Caco-2 (cell line): ENCODE measurements at regions not wholly inside any gene's neighbourhood (a gene's known extent, or its start where the extent isn't known, plus 50 kb on each side); places are given as distances from the start of the nearest gene placed in this dataset.

ENCODE experiments used
- BruUV-seq: library from RNA; stranded (reverse); fragments of 400-500 nt; replicated peaks from 2 replicates; lab custom pipeline; 2021; lab: Mats Ljungman, UMichigan
- CTCF ChIA-PET: fragments of 300-600 bp; sonication (Branson Sonifier 250); formaldehyde crosslinking; loops from one replicate; lab custom pipeline; 2022; ENCODE audit warnings: antibody characterized with exemption; lab: Charles Lee
- POLR2A ChIA-PET: fragments of 300-600 bp; sonication (Branson Sonifier 250); formaldehyde crosslinking; loops from one replicate; lab custom pipeline; 2022; ENCODE audit warnings: antibody characterized with exemption; lab: Charles Lee
- DNase-seq, 2 experiments: peaks; one replicate each; pipeline versions ENCODE4 v3.0.0 to v3.0.0-alpha.2; 2020 to 2022
- H3K27me3 ChIP-seq: replicated peaks from 2 replicates; pipeline ENCODE4 v1.6.0; 2011; ENCODE audit warnings: low read length; ENCODE audit not compliant: control insufficient read depth, insufficient read depth
- H3K36me3 ChIP-seq: 2 replicates; pipeline ENCODE4 v1.5.1; 2011; ENCODE audit warnings: low read length; ENCODE audit not compliant: control insufficient read depth, insufficient read depth
- H3K4me1 ChIP-seq: fragments of 250-450 bp; sonication (Bioruptor Pico); 2 replicates; pipeline ENCODE4 v1.5.1; 2020; ENCODE audit warnings: mild to moderate bottlenecking
- H3K4me3 ChIP-seq: 2 replicates; pipeline ENCODE4 v1.5.1; 2011; ENCODE audit warnings: low read depth, mild to moderate bottlenecking, control low read depth, low read length
- H3K9me3 ChIP-seq: fragments of 250-450 bp; sonication (Bioruptor Pico); 2 replicates; pipeline ENCODE4 v1.5.1; 2020; ENCODE audit warnings: mild to moderate bottlenecking, moderate library complexity
- H3K27ac Mint-ChIP-seq: one replicate; pipeline ENCODE4 v1.8.0; 2022; ENCODE audit warnings: mixed read lengths; ENCODE audit not compliant: unreplicated experiment
- H3K27me3 Mint-ChIP-seq: one replicate; pipeline ENCODE4 v1.8.0; 2022; ENCODE audit warnings: mixed read lengths; ENCODE audit not compliant: insufficient read depth, unreplicated experiment
- H3K36me3 Mint-ChIP-seq: one replicate; pipeline ENCODE4 v1.8.0; 2022; ENCODE audit warnings: mild to moderate bottlenecking, mixed read lengths; ENCODE audit not compliant: insufficient read depth, unreplicated experiment
- H3K4me1 Mint-ChIP-seq: one replicate; pipeline ENCODE4 v1.8.0; 2022; ENCODE audit warnings: low read depth, mixed read lengths; ENCODE audit not compliant: unreplicated experiment
- H3K4me3 Mint-ChIP-seq: one replicate; pipeline ENCODE4 v1.8.0; 2022; ENCODE audit warnings: mild to moderate bottlenecking, moderate library complexity, mixed read lengths; ENCODE audit not compliant: unreplicated experiment
- H3K9me3 Mint-ChIP-seq: one replicate; pipeline ENCODE4 v1.8.0; 2022; ENCODE audit warnings: mixed read lengths; ENCODE audit not compliant: unreplicated experiment
- intact Hi-C: fragments of 100-400 bp; cut with micrococcal nuclease; formaldehyde crosslinking; loops from one replicate; pipeline ENCODE4 v1.10.0; 2022; ENCODE audit not compliant: unreplicated experiment
- TF ChIP-seq, protein P1 (sequence below), 2 experiments: fragments of 200-600 bp in 1 of 2; IDR thresholded peaks; 1 replicate in 1 of 2; 2 replicates in 1 of 2; pipeline versions ENCODE4 v1.5.1 to v1.8.0; 2011 to 2022; ENCODE audit warnings: antibody characterized with exemption in 1 of 2, control low read depth in 1 of 2, inconsistent platforms in 1 of 2, low read depth in 1 of 2, low read length in 1 of 2, mild to moderate bottlenecking in 1 of 2, moderate library complexity in 1 of 2; ENCODE audit not compliant: insufficient read depth in 1 of 2, severe bottlenecking in 1 of 2, unreplicated experiment in 1 of 2

DNA sequence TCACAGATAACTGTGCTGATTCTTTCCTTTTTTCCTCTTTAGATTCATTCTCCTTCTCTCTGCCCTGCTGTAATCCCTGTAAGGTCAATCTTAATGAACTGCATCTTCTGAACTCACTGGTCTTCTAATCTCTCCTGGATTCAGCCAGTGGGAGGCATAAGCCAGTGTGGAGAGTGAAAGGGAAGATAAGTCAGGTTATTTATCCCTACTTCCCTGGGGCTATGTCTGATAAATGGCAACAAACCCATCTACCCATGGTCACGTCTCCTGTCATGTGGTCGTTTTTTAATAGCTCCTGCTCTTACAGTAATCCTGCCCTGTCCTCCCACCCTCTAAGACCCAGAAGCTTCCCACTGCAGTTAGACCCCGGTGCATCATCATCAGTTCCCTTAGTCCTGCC, 199.6 kb upstream of the NAALADL2 start:
- Histone ChIP-seq H3K27me3 (no peaks in the 10 kb centered on the region), H3K36me3 (no peaks in the 10 kb centered on the region), H3K4me1 (no peaks in the 10 kb centered on the region), H3K9me3 (no peaks in the 10 kb centered on the region), H3K4me3 (no peak overlapping the region)
- ChIA-PET CTCF (no interaction called here), POLR2A (no interaction called here)
- H3K27ac Mint-ChIP-seq, result no peak overlapping the region
- no peaks in the 10 kb centered on the region for H3K9me3 Mint-ChIP-seq
- H3K4me1 Mint-ChIP-seq, result no peaks in the 10 kb centered on the region
- intact Hi-C loops, result no loop called here
- no peak for DNase-seq
- TF ChIP-seq, protein P1, sequence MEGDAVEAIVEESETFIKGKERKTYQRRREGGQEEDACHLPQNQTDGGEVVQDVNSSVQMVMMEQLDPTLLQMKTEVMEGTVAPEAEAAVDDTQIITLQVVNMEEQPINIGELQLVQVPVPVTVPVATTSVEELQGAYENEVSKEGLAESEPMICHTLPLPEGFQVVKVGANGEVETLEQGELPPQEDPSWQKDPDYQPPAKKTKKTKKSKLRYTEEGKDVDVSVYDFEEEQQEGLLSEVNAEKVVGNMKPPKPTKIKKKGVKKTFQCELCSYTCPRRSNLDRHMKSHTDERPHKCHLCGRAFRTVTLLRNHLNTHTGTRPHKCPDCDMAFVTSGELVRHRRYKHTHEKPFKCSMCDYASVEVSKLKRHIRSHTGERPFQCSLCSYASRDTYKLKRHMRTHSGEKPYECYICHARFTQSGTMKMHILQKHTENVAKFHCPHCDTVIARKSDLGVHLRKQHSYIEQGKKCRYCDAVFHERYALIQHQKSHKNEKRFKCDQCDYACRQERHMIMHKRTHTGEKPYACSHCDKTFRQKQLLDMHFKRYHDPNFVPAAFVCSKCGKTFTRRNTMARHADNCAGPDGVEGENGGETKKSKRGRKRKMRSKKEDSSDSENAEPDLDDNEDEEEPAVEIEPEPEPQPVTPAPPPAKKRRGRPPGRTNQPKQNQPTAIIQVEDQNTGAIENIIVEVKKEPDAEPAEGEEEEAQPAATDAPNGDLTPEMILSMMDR (IDR thresholded peaks at IDR 0.05; ENCODE audit: insufficient read depth in 1 of 2, low read depth in 1 of 2, low read length in 1 of 2, severe bottlenecking in 1 of 2, unreplicated experiment in 1 of 2), result no peak
- H3K4me3 Mint-ChIP-seq, result no peak overlapping the region
- no TSS peak for BruUV-seq
- no peaks in the 10 kb centered on the region for H3K27me3 Mint-ChIP-seq
- no peaks in the 10 kb centered on the region for H3K36me3 Mint-ChIP-seq

DNA sequence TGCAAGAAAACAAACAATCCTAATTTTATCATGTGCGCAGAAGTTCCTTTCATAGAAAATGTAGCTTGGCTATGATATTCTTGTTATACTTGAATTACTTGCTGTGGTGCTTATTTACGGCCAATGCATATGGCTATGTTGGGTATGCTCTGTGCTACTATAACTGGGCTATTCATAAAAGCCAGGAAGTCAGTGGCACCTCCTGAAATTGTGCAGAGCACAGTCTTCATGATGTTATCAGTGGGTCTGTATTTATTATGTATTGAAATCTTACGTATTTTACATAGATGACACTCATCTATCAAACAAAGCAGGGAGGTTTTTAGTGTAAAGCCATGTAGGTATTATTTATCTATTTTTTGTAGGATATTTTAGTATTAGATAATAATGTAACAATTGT, 196.5 kb upstream of the NAALADL2 start:
- TF ChIP-seq, protein P1 (IDR thresholded peaks at IDR 0.05; ENCODE audit: insufficient read depth in 1 of 2, low read depth in 1 of 2, low read length in 1 of 2, severe bottlenecking in 1 of 2, unreplicated experiment in 1 of 2), result no peak
- Histone ChIP-seq H3K4me3 (no peak overlapping the region), H3K9me3 (no peaks in the 10 kb centered on the region), H3K4me1 (no peaks in the 10 kb centered on the region), H3K27me3 (no peaks in the 10 kb centered on the region), H3K36me3 (no peaks in the 10 kb centered on the region)
- Mint-ChIP-seq H3K4me1 (no peaks in the 10 kb centered on the region), H3K27ac (no peak overlapping the region), H3K4me3 (no peak overlapping the region), H3K36me3 (peaks cover 6% of the 10 kb centered on the region), H3K27me3 (no peaks in the 10 kb centered on the region), H3K9me3 (no peaks in the 10 kb centered on the region)
- ChIA-PET CTCF (no interaction called here), POLR2A (no interaction called here)
- DNase-seq, result no peak
- intact Hi-C loops, result no loop called here
- BruUV-seq, result no TSS peak

DNA sequence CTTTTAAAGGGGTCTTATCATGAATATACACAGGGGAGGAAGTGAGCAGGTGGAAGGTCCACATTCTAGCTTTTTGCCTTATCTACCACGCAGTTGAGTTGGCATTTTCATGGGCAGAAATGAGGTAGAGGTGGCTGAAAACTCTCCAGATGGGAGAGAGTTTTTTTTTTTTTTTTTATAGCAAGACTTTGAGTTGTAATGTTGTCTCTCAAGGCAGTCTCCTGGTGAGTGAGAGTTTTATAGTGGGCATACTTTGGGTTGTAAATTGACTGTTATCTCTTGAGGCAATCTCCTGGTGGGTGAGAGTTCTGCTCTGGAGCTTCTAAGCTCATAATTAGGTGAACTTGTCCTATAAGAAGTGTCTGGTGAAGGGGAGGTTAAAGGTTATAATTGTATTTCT, 191.7 kb upstream of the NAALADL2 start:
- intact Hi-C loops, result no loop called here
- no TSS peak for BruUV-seq
- TF ChIP-seq, protein P1 (IDR thresholded peaks at IDR 0.05; ENCODE audit: insufficient read depth in 1 of 2, low read depth in 1 of 2, low read length in 1 of 2, severe bottlenecking in 1 of 2, unreplicated experiment in 1 of 2), result no peak
- Mint-ChIP-seq H3K27me3 (no peaks in the 10 kb centered on the region), H3K36me3 (peaks cover 6% of the 10 kb centered on the region), H3K4me1 (no peaks in the 10 kb centered on the region), H3K27ac (no peak overlapping the region), H3K9me3 (no peaks in the 10 kb centered on the region), H3K4me3 (no peak overlapping the region)
- H3K4me3 ChIP-seq, result no peak overlapping the region
- H3K27me3 ChIP-seq, result no peaks in the 10 kb centered on the region
- DNase-seq, result no peak
- CTCF ChIA-PET, result no interaction called here
- no peaks in the 10 kb centered on the region for H3K9me3 ChIP-seq
- POLR2A ChIA-PET, result no interaction called here
- no peaks in the 10 kb centered on the region for H3K4me1 ChIP-seq
- H3K36me3 ChIP-seq, result no peaks in the 10 kb centered on the region
